ENCODE measurements at regions not wholly inside any gene's neighbourhood (a gene's known extent, or its start where the extent isn't known, plus 50 kb on each side); places are given as distances from the start of the nearest gene placed in this dataset.

- no peak for DNase-seq
These were observed 573.8 kb upstream of the EEF2KMT start for GRCh38 chr16:5671421-5671820.

GRCh38 chr16:5670198-5670597 is 572.6 kb upstream of the EEF2KMT start:
- DNase-seq: no peak

DNA sequence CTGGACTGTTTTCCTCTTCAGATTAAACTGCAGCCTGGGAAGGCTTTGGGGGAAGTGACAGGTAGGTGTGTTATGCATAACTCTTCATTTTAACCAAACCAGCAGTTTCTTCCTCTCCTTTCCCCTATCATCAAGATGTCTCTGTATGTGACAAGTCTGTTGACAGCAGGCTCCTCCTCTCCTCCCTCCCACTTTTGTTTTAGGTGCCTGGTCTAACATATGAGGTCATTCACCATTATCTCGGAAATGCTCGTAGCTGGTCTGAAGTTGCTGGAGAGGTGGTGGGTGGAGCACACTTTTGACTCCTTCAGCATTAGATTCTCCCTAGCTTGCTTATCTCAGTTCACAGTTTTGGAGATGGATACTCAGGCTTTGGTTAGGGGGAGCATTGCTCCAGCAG is 571.0 kb upstream of the EEF2KMT start:
- DNase-seq: no peak

GRCh38 chr16:5665834-5666233 is 568.2 kb upstream of the EEF2KMT start:
- no peak for DNase-seq

- no peak for DNase-seq
These were observed 556.2 kb upstream of the EEF2KMT start for GRCh38 chr16:5653789-5654188.

DNA sequence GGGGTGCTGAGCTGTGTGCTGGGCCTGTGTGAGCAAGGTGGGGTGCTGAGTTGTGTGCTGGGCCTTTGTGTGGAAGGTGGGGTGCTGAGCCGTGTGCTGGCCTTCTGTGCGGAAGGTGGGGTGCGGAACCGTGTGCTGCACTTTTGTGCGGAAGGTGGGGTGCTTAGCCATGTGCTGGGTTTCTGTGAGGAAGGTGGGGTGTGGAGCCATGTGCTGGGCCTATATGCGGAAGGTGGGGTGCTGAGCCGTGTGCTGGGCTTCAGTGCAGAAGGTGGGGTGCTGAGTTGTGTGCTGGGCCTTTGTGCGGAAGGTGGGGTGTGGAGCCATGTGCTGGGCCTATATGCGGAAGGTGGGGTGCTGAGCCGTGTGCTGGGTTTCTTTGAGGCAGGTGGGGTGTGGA is 555.4 kb upstream of the EEF2KMT start:
- DNase-seq: no peak

DNA sequence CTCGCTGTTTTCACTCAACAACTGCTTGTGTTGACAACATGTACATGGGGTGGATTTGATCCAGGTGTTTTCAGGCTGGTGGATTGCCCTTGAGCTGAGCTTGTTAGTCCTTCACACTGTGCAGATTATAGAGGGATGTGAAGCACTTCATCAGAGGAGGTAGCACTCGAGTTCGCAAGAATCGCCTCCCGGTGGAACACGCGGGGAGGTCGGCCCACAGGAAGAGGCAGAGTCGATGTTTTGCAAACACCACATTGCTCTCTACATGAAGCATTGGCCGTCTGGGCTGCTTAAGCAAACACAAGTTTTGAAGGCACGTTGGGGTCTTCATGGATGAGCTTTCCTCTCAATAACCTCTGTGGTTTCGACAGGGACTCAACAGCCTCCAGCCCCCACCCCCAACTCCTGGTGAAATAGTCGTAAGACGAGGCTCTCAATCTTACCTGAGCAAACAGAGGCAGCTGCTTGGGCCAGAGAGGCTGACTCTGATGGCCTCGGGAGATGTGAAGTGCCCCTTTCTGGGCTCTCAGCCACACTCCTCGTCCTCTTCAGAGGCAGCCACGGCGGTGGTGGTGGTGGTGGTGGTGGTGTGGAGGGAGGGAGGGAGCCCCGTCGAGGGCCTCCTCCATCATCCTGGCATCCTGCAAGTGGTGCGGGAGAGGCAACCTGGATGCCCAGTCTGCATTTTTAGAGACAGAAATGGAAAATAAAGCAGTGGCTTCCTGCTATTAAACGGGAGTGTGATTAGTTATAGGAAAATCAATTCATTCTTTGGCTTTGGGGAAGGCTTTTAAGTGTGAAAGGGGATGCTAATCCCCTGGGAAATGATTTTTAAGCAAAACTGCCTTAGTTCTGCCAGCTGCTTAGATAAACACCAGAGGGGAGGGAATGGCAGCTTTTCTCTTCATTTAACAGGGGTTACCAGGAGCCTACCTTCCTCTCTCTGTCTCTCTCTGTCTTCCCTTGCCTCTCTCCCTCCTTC is 552.5 kb upstream of the EEF2KMT start:
- DNase-seq: no peak

DNA sequence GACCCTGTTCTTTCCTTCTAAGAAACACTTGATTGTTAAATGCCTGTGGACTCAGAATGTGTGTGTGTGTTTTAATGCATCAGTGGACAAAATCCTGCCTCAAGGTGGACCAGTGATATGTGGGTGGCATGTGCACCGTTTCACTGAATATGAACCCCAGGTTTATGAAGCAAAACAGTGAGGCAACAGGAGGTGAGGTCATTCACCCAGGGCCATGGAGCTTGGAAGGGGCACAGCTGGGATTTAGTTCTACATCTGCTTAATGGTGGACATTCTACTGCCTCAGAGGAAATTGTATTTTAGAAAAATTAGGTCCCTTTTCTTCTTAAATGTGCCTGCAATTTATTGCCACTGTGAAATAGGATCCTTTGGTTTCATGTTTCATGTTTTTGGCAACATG is 549.5 kb upstream of the EEF2KMT start:
- no peak for DNase-seq

DNA sequence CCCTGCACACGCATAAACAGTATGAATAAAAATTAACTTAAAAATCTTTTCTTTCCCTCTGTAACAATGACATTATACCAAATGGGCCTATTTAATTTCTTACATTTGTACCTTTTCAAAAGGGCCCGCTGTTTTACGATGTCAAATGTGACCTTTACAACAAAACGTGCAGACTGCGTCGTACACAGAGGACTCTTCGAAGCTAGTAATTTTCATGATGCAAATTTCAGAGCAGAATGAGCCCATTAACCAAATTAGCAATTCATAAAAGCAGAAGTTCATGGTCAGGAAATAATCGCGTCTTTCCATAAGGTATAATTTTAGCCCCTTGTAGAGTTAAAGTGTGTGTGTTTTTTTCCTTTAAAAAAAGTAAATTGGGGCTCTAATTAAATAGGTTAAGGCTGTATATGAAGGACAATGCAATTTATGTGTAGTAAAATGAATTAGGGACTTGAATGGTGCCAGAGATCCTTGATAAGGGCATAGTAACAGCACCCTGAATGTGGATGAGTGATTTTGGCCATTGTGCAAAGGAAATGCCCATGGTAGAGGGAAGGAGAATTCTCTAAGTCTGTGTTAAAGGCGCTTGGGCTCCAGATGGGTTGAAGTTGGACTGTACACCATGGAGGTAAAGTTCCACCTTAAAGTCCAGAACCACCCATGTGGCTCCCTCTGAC is 546.4 kb upstream of the EEF2KMT start:
- DNase-seq: no peak

GRCh38 chr16:5642436-5642835 is 544.8 kb upstream of the EEF2KMT start:
- DNase-seq: no peak

DNA sequence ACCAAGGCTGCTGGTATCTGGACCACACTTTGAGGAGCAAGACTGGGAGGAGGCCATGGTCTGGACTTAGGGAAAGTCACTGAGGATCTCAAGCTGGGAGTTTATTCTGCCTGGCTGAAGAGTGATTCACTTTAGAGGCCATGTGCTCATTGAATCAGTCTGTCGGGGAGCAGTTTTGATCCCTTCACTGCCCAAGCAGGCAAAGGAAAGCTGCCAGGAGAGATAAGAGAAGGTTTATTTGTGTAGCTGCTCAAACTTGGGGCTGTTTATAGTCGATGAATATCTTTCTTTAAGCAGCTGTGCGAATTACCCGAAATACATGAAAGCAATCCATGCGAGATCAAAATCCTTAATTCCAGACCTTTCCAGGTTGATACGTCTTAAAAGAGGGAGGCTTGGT is 544.4 kb upstream of the EEF2KMT start:
- no peak for DNase-seq

GRCh38 chr16:5640883-5641282 is 543.3 kb upstream of the EEF2KMT start:
- no peak for DNase-seq

DNA sequence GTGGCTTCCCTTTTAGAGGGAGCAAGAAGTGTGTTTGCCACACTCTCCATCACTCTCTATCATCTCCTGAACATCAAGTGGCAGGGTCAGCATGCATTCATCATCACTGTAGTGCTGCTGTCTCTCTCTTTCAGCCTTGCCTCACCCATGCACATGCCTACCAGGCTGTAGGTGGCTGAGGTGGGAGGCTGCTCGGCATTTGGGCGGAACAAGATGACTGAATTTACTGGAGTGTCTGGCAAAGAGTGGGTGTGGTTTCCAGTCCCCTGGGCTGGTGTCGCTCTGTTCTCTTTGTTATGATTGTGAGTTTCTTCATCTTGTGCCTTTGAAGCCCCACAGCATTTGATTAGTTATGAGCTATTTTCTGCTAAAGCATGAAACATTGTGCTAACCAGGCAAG is 541.9 kb upstream of the EEF2KMT start:
- DNase-seq: no peak

DNA sequence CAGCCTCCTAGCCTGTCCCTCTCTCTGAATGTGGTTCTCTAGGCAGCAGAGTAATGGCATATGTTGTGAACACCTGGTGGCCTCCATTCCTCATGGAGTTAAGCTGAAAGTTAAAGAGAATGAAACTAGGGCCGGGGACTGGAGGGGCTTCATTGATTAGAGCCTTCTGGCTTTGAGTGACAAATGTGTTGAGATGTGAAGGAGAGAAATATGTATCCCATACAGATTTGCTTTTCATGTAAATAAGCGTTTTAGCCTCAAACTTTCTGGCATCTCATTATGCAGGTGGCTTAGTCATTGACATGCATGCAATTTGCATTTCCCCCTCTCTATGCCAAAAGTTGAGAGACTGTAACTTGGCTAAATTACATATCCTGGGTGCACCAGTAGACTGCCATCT is 537.7 kb upstream of the EEF2KMT start:
- DNase-seq: no peak

DNA sequence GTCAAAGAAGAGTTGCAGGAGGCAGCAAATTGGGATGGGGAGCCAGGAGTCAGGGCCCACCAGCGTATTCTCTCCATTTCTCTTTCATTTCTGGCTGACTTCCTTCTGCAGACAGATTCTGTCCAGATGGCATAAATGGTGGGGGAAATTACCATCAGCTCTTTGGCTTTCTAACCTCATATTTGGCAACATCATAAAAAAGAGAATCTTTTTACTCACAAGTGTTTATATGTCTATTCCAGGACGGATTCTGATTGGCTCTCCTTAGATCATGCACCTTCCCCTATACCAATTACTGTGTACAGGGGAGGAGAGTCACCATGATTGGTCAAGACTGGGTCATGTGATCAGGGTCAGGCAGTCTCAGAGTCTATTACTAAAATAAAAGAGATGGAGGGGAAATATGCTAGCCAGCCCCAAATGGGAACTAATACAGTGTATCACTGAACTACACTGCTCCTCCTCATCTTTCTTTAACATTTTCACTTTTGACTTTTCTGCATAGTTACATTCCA is 537.1 kb upstream of the EEF2KMT start:
- DNase-seq: no peak

DNA sequence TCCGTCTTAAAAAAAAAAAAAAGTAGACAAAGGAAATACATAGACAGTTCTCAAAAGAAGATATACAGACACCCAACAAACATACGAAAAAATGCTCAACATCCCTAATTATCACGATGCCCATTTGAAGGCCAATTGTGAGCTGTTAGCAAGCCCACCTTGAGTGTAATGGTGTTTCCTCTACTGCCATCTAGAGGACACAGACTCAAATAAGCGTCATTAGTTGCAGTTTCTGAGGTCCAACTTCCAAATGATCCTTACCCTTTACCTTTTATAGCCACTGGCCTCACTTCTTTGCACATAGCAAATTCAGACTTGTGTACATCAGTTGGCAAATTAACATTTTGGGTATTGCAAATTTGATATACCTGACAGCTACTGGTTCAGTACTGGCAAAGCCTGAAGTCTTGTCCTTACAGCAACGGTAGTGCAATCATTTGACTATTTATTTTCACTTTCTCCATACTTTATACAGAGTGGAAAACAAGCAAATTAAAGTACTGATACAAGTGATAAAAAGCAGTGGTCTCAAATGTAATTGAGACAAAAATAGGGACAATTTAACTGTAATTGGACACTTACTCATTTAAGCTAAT is 536.3 kb upstream of the EEF2KMT start:
- DNase-seq: peak; percentile 52

DNA sequence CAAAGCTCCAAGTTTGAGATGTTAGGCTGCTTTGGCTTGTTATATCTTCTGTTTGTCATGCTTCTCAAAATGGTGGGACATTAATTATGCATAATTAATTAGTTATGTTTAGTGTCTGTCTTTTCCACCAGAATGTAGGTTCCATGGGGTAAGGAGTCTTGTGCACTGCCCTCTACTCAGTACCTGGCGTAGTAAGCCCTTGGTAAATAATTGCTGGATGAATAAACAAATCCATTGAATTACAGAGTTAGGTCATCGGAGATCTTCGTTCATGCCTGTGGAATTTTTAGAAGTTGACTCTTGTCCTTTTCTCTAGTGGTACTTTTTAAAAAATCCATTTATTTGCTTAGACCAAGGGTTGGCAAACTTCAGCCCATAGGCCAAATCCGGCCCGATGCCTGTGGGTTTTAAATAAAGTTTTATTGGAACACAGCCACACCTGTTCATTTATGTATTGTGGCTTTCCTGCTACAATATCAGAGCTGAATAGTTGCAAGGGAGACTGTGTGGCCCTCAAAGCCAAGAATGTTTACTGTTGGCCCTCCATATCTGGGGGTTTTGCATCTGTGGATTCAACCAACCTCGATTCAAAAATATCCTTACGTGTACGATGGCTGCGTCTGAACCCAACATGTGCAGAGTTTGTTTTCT is 524.8 kb upstream of the EEF2KMT start:
- DNase-seq: no peak

DNA sequence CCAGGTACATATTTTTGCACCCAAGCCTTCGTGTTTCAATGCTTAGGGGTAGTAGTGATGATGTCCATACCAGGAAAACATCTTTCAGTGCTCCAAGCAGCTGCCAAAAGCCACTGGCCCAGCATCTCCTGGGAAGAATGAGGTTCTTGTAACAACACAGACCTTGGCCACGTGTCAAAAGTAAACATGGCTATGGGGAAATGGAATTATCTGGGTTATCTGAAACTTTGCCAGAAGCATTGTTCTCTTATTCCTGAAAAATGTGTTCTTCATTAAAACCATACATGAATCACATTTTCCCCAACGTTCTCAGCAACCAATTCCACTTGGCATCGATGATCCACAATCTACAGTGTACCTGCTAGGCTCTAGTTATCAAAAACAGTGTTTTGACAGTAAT is 524.2 kb upstream of the EEF2KMT start:
- DNase-seq: no peak

DNA sequence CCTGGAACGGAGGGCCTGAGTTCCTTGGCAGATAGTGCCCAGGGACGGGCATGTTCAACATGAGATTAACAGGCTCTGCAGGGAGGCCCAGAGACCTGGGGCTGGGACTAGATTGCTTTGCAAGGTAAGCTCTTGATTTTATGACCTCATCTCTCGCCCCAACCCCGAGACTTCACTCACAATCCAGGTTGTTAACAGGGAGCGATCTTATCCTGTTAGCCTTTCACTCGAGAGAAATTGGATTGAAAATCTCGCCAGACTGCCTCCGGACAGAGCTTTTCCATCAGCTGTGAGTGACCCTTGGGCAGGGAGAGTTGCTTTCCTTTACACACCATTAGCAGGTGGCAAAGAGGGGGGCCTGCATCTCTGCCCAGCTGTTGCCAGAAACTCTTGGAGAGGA is 521.7 kb upstream of the EEF2KMT start:
- DNase-seq: no peak

- no peak for DNase-seq
These were observed 519.2 kb upstream of the EEF2KMT start for GRCh38 chr16:5616841-5617240.

DNA sequence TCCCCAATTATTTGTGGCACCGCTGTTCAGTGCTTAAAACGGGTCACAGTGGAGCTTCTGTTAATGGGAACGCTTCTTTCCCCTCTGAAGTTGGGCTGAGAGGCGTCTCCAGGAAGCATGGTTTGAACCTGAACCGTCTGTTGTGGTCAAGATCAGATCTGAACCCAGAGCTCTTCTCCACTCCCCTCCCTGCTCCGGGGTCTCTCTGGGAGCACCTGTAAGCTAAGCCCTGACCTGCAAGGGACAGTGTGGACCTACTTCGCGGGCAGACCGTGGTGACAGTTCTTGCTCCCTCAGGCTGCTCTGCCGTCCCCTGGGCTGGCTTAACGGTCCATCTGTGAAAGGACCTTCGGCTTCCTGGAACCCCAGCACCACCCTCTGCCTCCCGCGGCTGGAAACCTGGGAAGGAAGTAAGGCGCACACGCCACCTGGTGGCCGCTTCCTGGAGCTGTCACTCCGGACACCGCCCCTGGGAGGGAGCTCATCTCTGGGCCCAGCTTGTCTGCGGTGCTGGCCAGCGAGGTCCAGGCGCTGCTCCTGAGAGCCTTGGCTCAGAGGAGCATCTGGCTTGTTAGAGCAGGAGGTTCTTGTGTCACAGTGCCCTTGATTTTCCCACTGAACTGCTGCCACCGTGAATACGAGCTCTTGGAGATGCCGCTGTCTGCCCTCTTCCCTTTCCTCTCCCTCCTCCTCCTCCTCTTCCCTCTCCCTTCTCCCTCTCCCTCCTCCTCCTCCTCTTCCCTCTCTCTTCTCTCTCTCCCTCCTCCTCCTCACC is 518.5 kb upstream of the EEF2KMT start:
- DNase-seq: peak; percentile 48

DNA sequence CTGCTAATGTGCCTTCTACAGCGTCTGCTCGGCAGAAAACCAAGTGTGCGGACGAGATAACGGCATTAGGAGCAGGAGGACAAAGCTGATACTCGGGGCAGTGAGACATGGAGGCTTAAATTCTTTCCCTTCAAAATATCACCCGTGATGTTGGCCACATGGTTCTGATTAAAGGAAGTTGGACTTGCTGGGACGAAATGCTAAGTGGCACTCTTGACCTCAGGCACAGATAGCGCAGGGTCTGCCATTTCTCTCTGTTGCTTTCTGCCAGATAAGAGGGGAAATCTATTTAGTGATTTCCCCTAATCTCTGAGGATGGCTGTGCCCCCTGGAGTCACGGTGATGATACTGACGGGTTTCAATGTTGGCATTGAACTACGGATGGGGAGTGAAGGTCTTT is 509.6 kb upstream of the EEF2KMT start:
- DNase-seq: no peak

All from DMS53 (cell line).